ENCODE measurements at regions not wholly inside any gene's neighbourhood (a gene's known extent, or its start where the extent isn't known, plus 50 kb on each side); places are given as distances from the start of the nearest gene placed in this dataset.
A peak's percentile ranks its signal among the peaks of the same experiment; 100 is the strongest.

- no peak for DNase-seq (ENCODE audit: low spot score)
These were observed 94.4 kb upstream of the GPC1 start for GRCh38 chr2:240341064-240341463.

DNA sequence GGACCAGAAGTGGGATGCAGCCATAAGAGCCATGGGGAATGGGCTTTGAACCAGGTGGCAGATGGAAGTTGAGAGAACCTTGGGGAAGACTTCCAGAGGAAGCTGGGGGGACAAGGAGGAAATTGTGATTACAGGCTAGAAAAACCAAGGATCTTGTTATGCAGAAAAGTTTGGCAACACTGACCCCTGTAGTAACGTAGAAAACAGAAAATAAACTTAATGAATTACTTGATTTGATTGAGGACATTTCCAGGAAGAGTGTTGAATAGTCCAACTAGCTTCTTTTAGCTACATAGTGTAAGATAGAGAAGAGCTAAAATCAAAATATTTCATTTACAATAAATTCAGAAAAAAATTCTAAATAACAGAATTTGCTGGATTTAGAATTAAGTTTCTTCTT, 91.9 kb upstream of the GPC1 start:
- no peak for DNase-seq (ENCODE audit: low spot score)

GRCh38 chr2:240344904-240345303, 90.6 kb upstream of the GPC1 start:
- no peak for DNase-seq (ENCODE audit: low spot score)

DNA sequence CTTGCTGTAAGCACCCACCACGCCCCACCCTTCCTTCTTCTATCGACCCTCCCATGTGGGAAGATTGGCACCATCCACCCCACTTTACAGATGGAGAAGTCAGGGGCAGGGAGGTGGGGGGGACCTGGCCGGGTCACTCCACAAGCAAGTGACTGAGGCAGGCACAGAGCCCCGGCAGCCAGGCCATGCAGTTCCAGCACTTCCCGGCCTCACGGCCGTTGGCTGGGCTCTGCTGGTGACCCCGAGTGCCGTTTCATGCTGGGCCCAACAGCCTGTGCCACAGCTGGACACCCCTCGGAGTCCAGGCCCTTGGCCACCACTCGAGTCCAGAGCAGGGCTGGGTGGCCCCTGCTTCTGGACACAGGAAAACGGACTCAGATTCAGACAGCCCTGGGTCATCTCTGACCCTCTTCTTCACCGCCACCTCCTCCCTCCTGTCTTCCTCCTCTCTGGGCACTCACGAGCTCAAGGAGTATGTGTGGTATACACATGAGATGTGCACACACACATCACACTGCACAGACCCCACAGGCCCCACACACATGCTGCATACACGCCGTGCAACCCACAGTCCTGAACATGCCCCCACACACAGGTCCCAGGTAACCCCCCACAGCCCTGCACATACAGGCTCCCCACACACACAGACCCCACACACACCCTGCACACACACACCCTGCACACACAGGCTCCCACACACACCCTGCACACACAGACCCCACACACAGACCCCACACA, 89.3 kb upstream of the GPC1 start:
- no peak for DNase-seq (ENCODE audit: low spot score)

- DNase-seq (ENCODE audit: low spot score) = no peak
These were observed 88.6 kb upstream of the GPC1 start for GRCh38 chr2:240346753-240347372.

- DNase-seq (ENCODE audit: low spot score) = no peak
These were observed 88.0 kb upstream of the GPC1 start for GRCh38 chr2:240347373-240347940.

GRCh38 chr2:240347949-240348500, 87.4 kb upstream of the GPC1 start:
- DNase-seq (ENCODE audit: low spot score) = no peak

DNA sequence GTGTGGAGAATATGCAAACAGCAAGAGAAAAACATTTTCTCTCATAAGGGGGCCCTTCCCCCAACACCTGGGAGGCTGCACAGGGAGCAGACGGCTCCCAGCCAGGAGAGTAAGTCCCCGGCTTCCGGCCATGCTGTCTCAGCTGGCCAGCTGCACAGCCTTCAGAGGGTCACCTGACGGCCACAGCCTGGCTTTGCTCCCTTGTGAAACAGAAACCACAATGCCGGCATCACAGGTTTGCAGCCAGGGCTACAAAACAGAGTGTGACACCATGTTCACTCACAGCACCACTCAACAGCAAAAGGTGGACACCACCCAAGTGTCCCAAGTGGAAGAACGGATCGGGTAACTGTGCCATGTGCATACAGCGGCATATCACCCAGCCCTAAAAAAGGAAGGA, 86.9 kb upstream of the GPC1 start:
- no peak for DNase-seq (ENCODE audit: low spot score)

DNA sequence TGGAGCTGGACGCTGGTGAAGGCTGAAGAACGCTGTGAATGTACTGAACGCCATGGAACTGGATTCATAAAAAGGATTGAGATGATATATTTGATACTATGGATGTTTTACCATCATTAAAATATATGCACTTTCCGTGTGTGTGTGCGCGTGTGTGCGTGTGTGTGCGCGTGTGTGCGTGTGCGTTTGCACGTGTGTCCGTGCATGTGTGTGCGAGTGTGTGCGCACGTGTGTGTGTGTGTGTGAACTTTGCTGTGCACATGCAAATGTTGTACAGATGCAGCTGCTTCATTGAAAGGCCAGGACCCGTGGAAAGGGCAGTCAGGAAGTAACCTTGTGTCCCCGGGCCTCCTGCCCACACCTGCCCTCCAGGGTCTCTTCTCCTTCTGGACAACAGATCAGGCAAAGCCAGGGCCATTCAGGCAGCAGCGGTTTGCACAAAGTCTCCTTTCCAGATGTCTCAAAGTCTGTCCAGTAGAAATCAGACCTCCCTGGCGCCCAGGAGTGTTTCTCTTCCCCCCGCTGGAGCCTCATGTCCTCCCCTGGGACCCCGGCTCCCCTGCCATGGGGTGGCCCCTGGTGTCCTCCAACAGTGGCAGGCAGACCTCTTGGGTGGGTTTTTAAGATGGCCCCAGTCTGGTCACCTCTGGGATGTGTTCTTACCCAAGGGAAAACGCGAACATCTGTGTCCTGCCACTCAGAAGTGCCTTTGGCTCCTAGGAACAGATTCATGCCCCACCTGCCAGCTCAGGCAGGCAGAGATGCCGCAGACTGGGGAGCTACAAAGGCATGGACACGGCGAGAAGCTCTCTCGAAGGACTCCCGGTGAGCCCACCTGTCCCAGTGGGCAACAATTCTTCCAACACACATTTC, 86.1 kb upstream of the GPC1 start:
- DNase-seq (ENCODE audit: low spot score) = no peak

DNA sequence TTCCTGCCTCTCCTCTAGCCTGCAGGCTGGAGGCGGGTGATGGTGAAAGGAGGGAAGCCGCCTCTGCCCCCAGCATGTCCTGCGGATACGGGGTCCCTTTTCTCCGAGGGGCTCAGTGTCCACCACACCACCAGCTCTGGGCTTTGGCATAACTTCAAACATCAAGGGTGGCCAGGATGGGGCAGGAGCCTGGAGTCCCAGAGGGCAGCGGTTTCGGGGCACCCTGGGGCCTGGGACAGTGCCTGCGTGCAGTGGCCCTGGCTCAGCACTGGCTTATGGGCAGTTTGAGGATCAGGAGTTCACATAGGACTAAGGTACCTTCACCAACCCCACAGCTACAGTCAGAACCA, 85.5 kb upstream of the GPC1 start:
- no peak for DNase-seq (ENCODE audit: low spot score)

DNA sequence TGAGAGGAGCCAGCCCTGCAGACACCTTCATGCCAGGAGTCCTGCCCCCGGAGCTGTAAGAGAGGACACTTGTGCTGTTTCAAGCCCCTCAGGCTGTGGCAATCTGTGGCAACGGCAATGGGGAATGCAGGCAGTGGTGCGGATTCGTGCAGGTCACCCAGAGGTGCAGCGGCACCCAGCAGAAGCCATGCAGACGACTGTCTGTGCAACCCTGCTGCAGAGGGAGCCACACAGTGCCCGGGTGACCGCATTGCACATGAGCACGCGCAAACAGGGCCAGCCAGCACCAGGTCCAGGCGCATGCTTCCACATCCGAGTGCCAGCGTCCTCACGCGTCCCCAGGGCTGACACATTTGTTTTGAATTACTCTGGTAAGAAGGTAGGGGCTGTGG, 84.8 kb upstream of the GPC1 start:
- no peak for DNase-seq (ENCODE audit: low spot score)

- DNase-seq (ENCODE audit: low spot score) = no peak
These were observed 84.2 kb upstream of the GPC1 start for GRCh38 chr2:240351088-240351741.

DNA sequence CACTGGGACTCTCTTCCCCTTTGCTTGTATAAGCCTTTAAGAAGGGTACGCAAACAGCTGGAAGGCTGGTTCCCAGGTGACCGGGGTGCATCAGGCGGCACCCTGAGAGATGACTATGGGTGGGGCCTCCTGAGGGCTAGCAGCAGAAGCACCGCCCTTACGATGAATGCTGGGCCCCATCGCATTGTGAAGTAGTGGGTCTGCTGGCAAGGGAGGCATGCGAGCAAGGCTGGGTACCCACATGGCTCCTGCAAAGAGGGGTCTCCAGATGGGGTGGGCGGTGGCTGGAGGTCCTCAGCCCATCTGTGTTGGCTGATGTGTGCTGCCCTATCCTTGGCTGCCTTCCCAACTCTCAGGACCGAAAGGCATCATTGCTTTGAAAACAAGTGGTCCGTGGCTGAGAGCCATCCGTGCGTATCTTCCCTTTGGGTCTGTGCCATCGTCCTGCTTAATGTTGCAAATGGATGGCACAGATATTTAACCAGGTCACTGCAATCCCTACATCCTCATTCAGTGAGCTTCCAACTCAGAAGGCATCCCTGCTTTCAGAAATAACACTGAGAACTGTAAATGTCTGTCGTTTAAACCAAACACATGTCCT, 83.5 kb upstream of the GPC1 start:
- DNase-seq (ENCODE audit: low spot score) = no peak

GRCh38 chr2:240353086-240353798, 82.2 kb upstream of the GPC1 start:
- DNase-seq (ENCODE audit: low spot score) = peak; percentile 62

GRCh38 chr2:240353944-240354343, 81.5 kb upstream of the GPC1 start:
- no peak for DNase-seq (ENCODE audit: low spot score)

DNA sequence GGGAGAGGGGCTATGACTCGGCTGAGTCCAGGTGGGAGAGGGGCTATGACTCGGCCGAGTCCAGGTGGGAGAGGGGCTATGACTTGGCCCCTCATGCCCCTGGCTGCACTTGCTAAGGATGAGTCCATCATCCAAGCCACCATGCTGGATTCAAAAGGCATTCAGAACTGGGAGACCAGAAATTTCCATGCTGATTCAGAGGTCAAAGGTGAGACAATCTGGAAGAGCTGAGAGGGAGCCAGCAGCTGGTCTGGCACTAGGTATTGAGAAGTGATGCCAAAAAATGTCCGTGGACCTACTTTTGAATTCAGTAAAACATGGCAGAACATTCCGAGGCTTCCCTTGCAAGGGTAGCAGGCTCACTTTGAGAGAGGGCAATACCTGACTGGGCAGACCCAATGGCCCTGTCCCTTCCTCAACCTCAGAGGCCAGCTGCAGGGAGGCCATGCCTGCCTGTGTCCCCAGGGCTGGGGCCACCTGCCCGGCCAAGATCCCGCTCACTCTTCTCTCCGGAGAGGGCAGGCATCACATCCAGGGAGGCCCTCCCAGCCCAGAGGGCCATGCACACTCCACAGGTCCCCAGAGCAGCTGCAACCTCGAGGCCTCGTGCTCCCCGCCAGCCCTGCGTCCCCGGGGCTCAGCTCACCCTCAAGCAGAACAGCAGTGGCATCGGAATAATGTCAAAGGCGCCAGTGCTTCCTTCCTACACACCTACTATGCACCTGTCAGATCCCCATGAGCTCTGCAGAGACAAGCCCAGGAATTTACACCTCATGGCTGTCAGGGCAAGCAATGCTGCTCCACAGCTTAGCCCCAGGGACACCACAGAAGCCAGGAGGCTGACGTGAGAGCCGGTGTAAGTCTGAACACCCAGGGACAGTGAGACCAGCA, 80.2 kb upstream of the GPC1 start:
- no peak for DNase-seq (ENCODE audit: low spot score)

- no peak for DNase-seq (ENCODE audit: low spot score)
These were observed 79.5 kb upstream of the GPC1 start for GRCh38 chr2:240355962-240356361.

DNA sequence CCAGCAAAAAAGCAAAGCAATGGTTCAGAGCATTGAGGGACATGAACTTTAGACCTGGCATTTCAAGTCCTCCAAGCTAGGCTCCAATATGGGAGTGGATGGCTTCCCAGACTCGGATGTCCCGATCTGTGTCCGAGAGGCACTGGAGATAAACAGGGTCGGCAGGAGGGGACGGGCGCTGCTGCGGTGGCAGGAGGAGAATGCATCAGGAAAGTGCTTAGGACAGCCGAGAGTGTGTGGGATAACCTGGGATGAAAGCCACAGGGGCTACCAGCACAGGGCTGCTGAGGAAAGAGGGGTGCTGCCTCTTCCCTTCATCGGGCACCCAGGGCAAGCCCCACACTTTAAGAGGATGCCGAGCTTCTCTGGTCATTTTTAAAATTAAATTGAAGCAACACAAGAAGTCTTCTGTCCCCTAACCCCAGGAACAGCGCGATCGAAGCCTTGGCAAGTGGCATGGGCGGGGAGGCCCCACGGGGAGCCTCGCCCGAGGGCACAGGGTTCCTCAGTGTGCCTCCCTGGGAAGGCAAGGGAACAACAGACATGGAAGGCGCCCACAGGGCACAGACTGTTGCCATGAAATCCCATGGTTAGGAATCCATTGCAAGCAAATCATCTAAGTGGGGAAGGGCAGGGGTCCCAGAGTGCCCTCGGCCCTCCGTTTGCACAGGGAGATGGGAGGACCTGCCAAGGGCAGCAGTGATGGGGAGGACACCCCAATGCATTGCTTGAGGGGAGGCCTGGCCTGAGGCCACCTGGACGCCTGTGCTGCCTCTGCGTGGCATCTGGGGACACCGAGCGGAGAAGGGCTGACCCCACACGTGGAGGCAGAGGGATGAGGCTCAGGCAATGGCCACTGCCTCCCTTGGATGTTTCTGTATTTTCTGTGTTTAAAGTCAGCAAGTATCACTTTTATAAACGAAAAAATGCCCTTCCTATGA, 78.5 kb upstream of the GPC1 start:
- no peak for DNase-seq (ENCODE audit: low spot score)

GRCh38 chr2:240357641-240358012, 77.8 kb upstream of the GPC1 start:
- DNase-seq (ENCODE audit: low spot score) = no peak

Data from ureter (tissue), 1 donor.